Naive thymus-derived CD4-positive, alpha-beta T cell (primary cell): ENCODE measurements at regions not wholly inside any gene's neighbourhood (a gene's known extent, or its start where the extent isn't known, plus 50 kb on each side); places are given as distances from the start of the nearest gene placed in this dataset.

Experiments used
- ATAC-seq: fragments of 150-1000 bp; cut with Tn5 transposase; 2 replicates; pipeline ENCODE4 v1.10.0; 2021; ENCODE audit warnings: mild to moderate bottlenecking, moderate library complexity
- CTCF ChIA-PET: fragments of 350-600 bp; sonication (Branson Sonifier 250); formaldehyde crosslinking; loops from one replicate; lab custom pipeline; 2021; ENCODE audit warnings: antibody characterized with exemption; lab: Charles Lee
- POLR2A ChIA-PET: fragments of 350-600 bp; sonication (Branson Sonifier 250); formaldehyde crosslinking; loops from one replicate; lab custom pipeline; 2021; ENCODE audit warnings: antibody characterized with exemption, inconsistent platforms; lab: Charles Lee
- DNase-seq, 9 donors: peaks; one replicate each; pipeline versions ENCODE4 v3.0.0 to v3.0.0-alpha.2; 2020 to 2022; ENCODE audit warnings: mixed read lengths in 1 of 9
- H3K27ac ChIP-seq: one replicate; pipeline ENCODE4 v1.7.0; 2013; ENCODE audit warnings: mild to moderate bottlenecking, low read depth, low read length, moderate library complexity
- H3K27me3 ChIP-seq, 2 donors: one replicate each; pipeline ENCODE4 v1.7.0; 2013; ENCODE audit warnings: low read length in 2 of 2, mild to moderate bottlenecking in 2 of 2, moderate library complexity in 2 of 2; ENCODE audit not compliant: control insufficient read depth in 2 of 2, insufficient read depth in 2 of 2
- H3K36me3 ChIP-seq, 3 experiments: 1 replicate in 2 of 3; 2 replicates in 1 of 3; pipeline ENCODE4 v1.7.0; 2013; ENCODE audit warnings: low read length in 3 of 3, mild to moderate bottlenecking in 3 of 3, moderate library complexity in 1 of 3; ENCODE audit not compliant: insufficient read depth in 3 of 3, control insufficient read depth in 2 of 3
- H3K4me1 ChIP-seq, 2 donors: one replicate each; pipeline ENCODE4 v1.7.0; 2013; ENCODE audit warnings: low read length in 2 of 2, mild to moderate bottlenecking in 2 of 2, moderate library complexity in 1 of 2; ENCODE audit not compliant: control insufficient read depth in 2 of 2, insufficient read depth in 2 of 2
- H3K4me3 ChIP-seq: 2 replicates; pipeline ENCODE4 v1.7.0; 2013; ENCODE audit warnings: mild to moderate bottlenecking, low read length
- H3K9me3 ChIP-seq, 3 experiments: 1 replicate in 2 of 3; 2 replicates in 1 of 3; pipeline ENCODE4 v1.7.0; 2013; ENCODE audit warnings: low read length in 3 of 3; ENCODE audit not compliant: control insufficient read depth in 2 of 3
- H3K27ac Mint-ChIP-seq, 9 donors: one replicate each; pipeline ENCODE4 v1.8.0; 2020 to 2022; ENCODE audit warnings: mixed read lengths in 9 of 9, mild to moderate bottlenecking in 8 of 9, moderate library complexity in 5 of 9, inconsistent platforms in 2 of 9
- H3K27me3 Mint-ChIP-seq, 5 donors: one replicate each; pipeline ENCODE4 v1.8.0; 2021 to 2022; ENCODE audit warnings: mixed read lengths in 5 of 5, mild to moderate bottlenecking in 1 of 5
- H3K36me3 Mint-ChIP-seq, 5 donors: one replicate each; pipeline ENCODE4 v1.8.0; 2020 to 2022; ENCODE audit warnings: mixed read lengths in 5 of 5, mild to moderate bottlenecking in 3 of 5, inconsistent platforms in 1 of 5
- H3K4me1 Mint-ChIP-seq, 7 donors: one replicate each; pipeline ENCODE4 v1.8.0; 2020 to 2022; ENCODE audit warnings: mixed read lengths in 7 of 7, mild to moderate bottlenecking in 3 of 7, inconsistent platforms in 1 of 7
- H3K4me3 Mint-ChIP-seq, 10 donors: one replicate each; pipeline ENCODE4 v1.8.0; 2020 to 2022; ENCODE audit warnings: mild to moderate bottlenecking in 10 of 10, mixed read lengths in 10 of 10, moderate library complexity in 6 of 10, inconsistent platforms in 2 of 10
- H3K9me3 Mint-ChIP-seq, 11 donors: one replicate each; pipeline ENCODE4 v1.8.0; 2020 to 2022; ENCODE audit warnings: mixed read lengths in 11 of 11, mild to moderate bottlenecking in 4 of 11, inconsistent platforms in 1 of 11, moderate library complexity in 1 of 11
- intact Hi-C, 2 donors: fragments of 100-400 bp; cut with micrococcal nuclease; formaldehyde crosslinking; loops; one replicate each; pipeline ENCODE4 v1.15.1; 2023

- ChIA-PET POLR2A (no interaction called here), CTCF (no interaction called here)
- intact Hi-C loops: no loop called here
- DNase-seq (no peak), ATAC-seq (no peak)
- Histone ChIP-seq H3K27me3 (no peaks in the 10 kb centered on the region), H3K9me3 (peaks cover 0 to 7% (median 0%) of the 10 kb centered on the region in 3 experiments), H3K36me3 (no peaks in the 10 kb centered on the region), H3K4me3 (no peak overlapping the region), H3K4me1 (no peaks in the 10 kb centered on the region), H3K27ac (no peak overlapping the region)
- Mint-ChIP-seq H3K4me3 (no peak overlapping the region), H3K27me3 (no peaks in the 10 kb centered on the region), H3K27ac (no peak overlapping the region), H3K4me1 (no peaks in the 10 kb centered on the region), H3K9me3 (peaks cover 5 to 46% (median 14%) of the 10 kb centered on the region in 11 donors), H3K36me3 (peaks cover 0 to 4% (median 0%) of the 10 kb centered on the region in 5 donors)
Measured at GRCh38 chr13:61874970-61875579, 459.4 kb upstream of the PCDH20 start.

GRCh38 chr13:61873717-61874116, 458.1 kb upstream of the PCDH20 start:
- CTCF ChIA-PET: no interaction called here
- Mint-ChIP-seq H3K4me1 (no peaks in the 10 kb centered on the region), H3K27me3 (no peaks in the 10 kb centered on the region), H3K36me3 (peaks cover 0 to 4% (median 0%) of the 10 kb centered on the region in 5 donors), H3K27ac (no peak overlapping the region), H3K4me3 (no peak overlapping the region), H3K9me3 (peaks cover 6 to 46% (median 14%) of the 10 kb centered on the region in 11 donors)
- DNase-seq: no peak
- no peak for ATAC-seq
- Histone ChIP-seq H3K36me3 (no peaks in the 10 kb centered on the region), H3K9me3 (peaks cover 0 to 7% (median 3%) of the 10 kb centered on the region in 3 experiments), H3K4me1 (no peaks in the 10 kb centered on the region), H3K4me3 (no peak overlapping the region), H3K27me3 (no peaks in the 10 kb centered on the region), H3K27ac (no peak overlapping the region)
- intact Hi-C loops: no loop called here
- POLR2A ChIA-PET: no interaction called here

- H3K9me3 ChIP-seq: no peaks in the 10 kb centered on the region
- H3K27ac ChIP-seq: no peak overlapping the region
- Mint-ChIP-seq H3K9me3 (peaks cover 0 to 19% (median 3%) of the 10 kb centered on the region in 11 donors), H3K36me3 (no peaks in the 10 kb centered on the region), H3K27me3 (no peaks in the 10 kb centered on the region), H3K27ac (no peak overlapping the region), H3K4me1 (no peaks in the 10 kb centered on the region), H3K4me3 (no peak overlapping the region)
- ChIA-PET CTCF (no interaction called here), POLR2A (no interaction called here)
- H3K4me3 ChIP-seq: no peak overlapping the region
- no peaks in the 10 kb centered on the region for H3K4me1 ChIP-seq
- DNase-seq: no peak
- H3K36me3 ChIP-seq: no peaks in the 10 kb centered on the region
- no peaks in the 10 kb centered on the region for H3K27me3 ChIP-seq
- ATAC-seq: no peak
- intact Hi-C loops: no loop called here
Measured at GRCh38 chr13:61857198-61857597, 441.5 kb upstream of the PCDH20 start.

- Histone ChIP-seq H3K9me3 (no peaks in the 10 kb centered on the region), H3K27me3 (no peaks in the 10 kb centered on the region), H3K4me1 (no peaks in the 10 kb centered on the region), H3K36me3 (no peaks in the 10 kb centered on the region), H3K27ac (no peak overlapping the region), H3K4me3 (no peak overlapping the region)
- no peak for DNase-seq
- H3K36me3 Mint-ChIP-seq: no peaks in the 10 kb centered on the region
- no peaks in the 10 kb centered on the region for H3K27me3 Mint-ChIP-seq
- H3K4me3 Mint-ChIP-seq: no peak overlapping the region
- intact Hi-C loops: no loop called here
- POLR2A ChIA-PET: no interaction called here
- no peaks in the 10 kb centered on the region for H3K4me1 Mint-ChIP-seq
- no peak for ATAC-seq
- no peak overlapping the region for H3K27ac Mint-ChIP-seq
- CTCF ChIA-PET: no interaction called here
- H3K9me3 Mint-ChIP-seq: peaks cover 0 to 23% (median 3%) of the 10 kb centered on the region in 11 donors
Measured at GRCh38 chr13:61852116-61852619, 436.5 kb upstream of the PCDH20 start.

- Mint-ChIP-seq H3K9me3 (peaks cover 0 to 19% (median 3%) of the 10 kb centered on the region in 11 donors), H3K4me1 (no peaks in the 10 kb centered on the region), H3K36me3 (no peaks in the 10 kb centered on the region), H3K4me3 (no peak overlapping the region), H3K27ac (no peak overlapping the region), H3K27me3 (no peaks in the 10 kb centered on the region)
- Histone ChIP-seq H3K4me3 (no peak overlapping the region), H3K4me1 (no peaks in the 10 kb centered on the region), H3K36me3 (no peaks in the 10 kb centered on the region), H3K27ac (no peak overlapping the region), H3K9me3 (no peaks in the 10 kb centered on the region), H3K27me3 (no peaks in the 10 kb centered on the region)
- ChIA-PET CTCF (no interaction called here), POLR2A (no interaction called here)
- intact Hi-C loops: no loop called here
- ATAC-seq (no peak), DNase-seq (no peak)
Measured at GRCh38 chr13:61850794-61851193, 435.1 kb upstream of the PCDH20 start.

- no peaks in the 10 kb centered on the region for H3K27me3 ChIP-seq
- no peaks in the 10 kb centered on the region for H3K4me1 ChIP-seq
- H3K27me3 Mint-ChIP-seq: no peaks in the 10 kb centered on the region
- no peak overlapping the region for H3K4me3 Mint-ChIP-seq
- H3K4me1 Mint-ChIP-seq: no peaks in the 10 kb centered on the region
- H3K27ac ChIP-seq: no peak overlapping the region
- intact Hi-C loops: no loop called here
- no peak overlapping the region for H3K4me3 ChIP-seq
- H3K9me3 ChIP-seq: no peaks in the 10 kb centered on the region
- ChIA-PET POLR2A (no interaction called here), CTCF (no interaction called here)
- H3K36me3 Mint-ChIP-seq: no peaks in the 10 kb centered on the region
- no peak for DNase-seq
- ATAC-seq: no peak
- no peaks in the 10 kb centered on the region for H3K36me3 ChIP-seq
- peaks cover 0 to 19% (median 3%) of the 10 kb centered on the region in 11 donors for H3K9me3 Mint-ChIP-seq
- no peak overlapping the region for H3K27ac Mint-ChIP-seq
Measured at GRCh38 chr13:61838568-61838967, 422.9 kb upstream of the PCDH20 start.

- Mint-ChIP-seq H3K27me3 (no peaks in the 10 kb centered on the region), H3K27ac (no peak overlapping the region), H3K4me1 (no peaks in the 10 kb centered on the region), H3K9me3 (peaks cover 0 to 26% (median 5%) of the 10 kb centered on the region in 11 donors), H3K4me3 (no peak overlapping the region), H3K36me3 (no peaks in the 10 kb centered on the region)
- POLR2A ChIA-PET: no interaction called here
- intact Hi-C loops: no loop called here
- DNase-seq (no peak), ATAC-seq (no peak)
- no peaks in the 10 kb centered on the region for H3K9me3 ChIP-seq
- no peaks in the 10 kb centered on the region for H3K27me3 ChIP-seq
- H3K4me1 ChIP-seq: no peaks in the 10 kb centered on the region
- H3K4me3 ChIP-seq: no peak overlapping the region
- H3K27ac ChIP-seq: no peak overlapping the region
- CTCF ChIA-PET: no interaction called here
- no peaks in the 10 kb centered on the region for H3K36me3 ChIP-seq
Measured at GRCh38 chr13:61833228-61833627, 417.6 kb upstream of the PCDH20 start.
